BE2C (cell line): ENCODE measurements at regions not wholly inside any gene's neighbourhood (a gene's known extent, or its start where the extent isn't known, plus 50 kb on each side); places are given as distances from the start of the nearest gene placed in this dataset.
"Not testable (repeated sequence)": the region's sequence is repeated elsewhere in the genome, so short reads cannot be mapped to it uniquely, and the experiment has no call there.

ENCODE experiments used
- DNase-seq: peaks from one replicate; pipeline ENCODE4 v3.0.0-alpha.2; 2020
- H3K27me3 ChIP-seq: fragments of 250-450 bp; sonication (Bioruptor Pico); 2 replicates; pipeline ENCODE4 v1.5.1; 2020; ENCODE audit warnings: mild to moderate bottlenecking
- H3K36me3 ChIP-seq: fragments of 250-450 bp; sonication (Bioruptor Pico); 2 replicates; pipeline ENCODE4 v1.5.1; 2020; ENCODE audit warnings: mild to moderate bottlenecking
- H3K4me1 ChIP-seq: fragments of 250-450 bp; sonication (Bioruptor Pico); 2 replicates; pipeline ENCODE4 v1.5.1; 2020
- H3K4me3 ChIP-seq: 2 replicates; pipeline ENCODE4 v1.5.1; 2011; ENCODE audit warnings: low read depth, low read length
- H3K9me3 ChIP-seq: fragments of 250-450 bp; sonication (Bioruptor Pico); 2 replicates; pipeline ENCODE4 v1.5.1; 2020
- CTCF ChIP-seq: IDR thresholded peaks from 2 replicates; pipeline ENCODE4 v1.5.1; 2012; ENCODE audit warnings: mild to moderate bottlenecking, low read depth, low read length

- no peaks in the 10 kb centered on the region for H3K27me3 ChIP-seq
- H3K4me3 ChIP-seq, result no peak overlapping the region
- DNase-seq, result no peak
- no peaks in the 10 kb centered on the region; the same call in 1 of the 2 replicates for H3K9me3 ChIP-seq
- TF ChIP-seq CTCF, result no peak
- no peaks in the 10 kb centered on the region for H3K36me3 ChIP-seq
- no peaks in the 10 kb centered on the region for H3K4me1 ChIP-seq
These were observed 209.9 kb downstream of the TUBA3C start for GRCh38 chr13:18971576-18972219.

GRCh38 chr13:18965347-18965855 is 216.2 kb downstream of the TUBA3C start:
- Histone ChIP-seq H3K36me3 (no peaks in the 10 kb centered on the region), H3K9me3 (no peaks in the 10 kb centered on the region; the same call in 1 of the 2 replicates), H3K4me1 (no peaks in the 10 kb centered on the region), H3K27me3 (no peaks in the 10 kb centered on the region), H3K4me3 (no peak overlapping the region)
- DNase-seq, result no peak
- TF ChIP-seq CTCF, result no peak

GRCh38 chr13:18964942-18965341 is 216.7 kb downstream of the TUBA3C start:
- Histone ChIP-seq H3K27me3 (no peaks in the 10 kb centered on the region), H3K4me1 (no peaks in the 10 kb centered on the region), H3K9me3 (no peaks in the 10 kb centered on the region; the same call in none of the 2 replicates), H3K4me3 (no peak overlapping the region), H3K36me3 (no peaks in the 10 kb centered on the region)
- no peak for TF ChIP-seq CTCF
- DNase-seq, result no peak

GRCh38 chr13:18963684-18964083 is 217.9 kb downstream of the TUBA3C start:
- H3K4me3 ChIP-seq, H3K27me3 ChIP-seq, DNase-seq, H3K4me1 ChIP-seq, H3K9me3 ChIP-seq, H3K36me3 ChIP-seq: not testable (repeated sequence)

GRCh38 chr13:18962168-18962734 is 219.4 kb downstream of the TUBA3C start:
- no peak for TF ChIP-seq CTCF

GRCh38 chr13:18961383-18962117 is 220.1 kb downstream of the TUBA3C start:
- Histone ChIP-seq H3K9me3 (peaks cover 14% of the 10 kb centered on the region), H3K36me3 (no peaks in the 10 kb centered on the region), H3K4me3 (no peak overlapping the region), H3K4me1 (no peaks in the 10 kb centered on the region), H3K27me3 (no peaks in the 10 kb centered on the region)
- no peak for DNase-seq
- TF ChIP-seq CTCF, result no peak

More at GRCh38 chr13:18962168-18962734, 219.4 kb downstream of the TUBA3C start:
- Histone ChIP-seq H3K27me3 (no peaks in the 10 kb centered on the region), H3K9me3 (peaks cover 14% of the 10 kb centered on the region), H3K36me3 (no peaks in the 10 kb centered on the region), H3K4me1 (no peaks in the 10 kb centered on the region), H3K4me3 (no peak overlapping the region)
- DNase-seq, result no peak
